Kidney (tissue), 13 donors: ENCODE measurements at regions not wholly inside any gene's neighbourhood (a gene's known extent, or its start where the extent isn't known, plus 50 kb on each side); places are given as distances from the start of the nearest gene placed in this dataset.

Experiments used
- DNase-seq, 5 donors: peaks; one replicate each; pipeline ENCODE4 v3.0.0-alpha.2; 2013 to 2020
- FAIRE-seq: peaks from 2 replicates; lab custom pipeline; 2012; peaks lifted over from hg19 to GRCh38; lab: Jason Lieb, UNC
- H3K27ac ChIP-seq, 2 donors: one replicate each; pipeline ENCODE4 v1.7.0; 2013; ENCODE audit warnings: low read depth in 2 of 2, low read length in 2 of 2, inconsistent platforms in 1 of 2
- H3K27me3 ChIP-seq: one replicate; pipeline ENCODE4 v1.7.1; 2013; ENCODE audit warnings: low read length, inconsistent platforms; ENCODE audit not compliant: control insufficient read depth, insufficient read depth
- H3K36me3 ChIP-seq, 3 donors: one replicate each; pipeline versions ENCODE4 v1.7.0 to v1.7.1; 2013; ENCODE audit warnings: low read length in 3 of 3, control low read depth in 1 of 3, inconsistent platforms in 1 of 3; ENCODE audit not compliant: insufficient read depth in 3 of 3, control insufficient read depth in 2 of 3
- H3K4me1 ChIP-seq, 3 donors: one replicate each; pipeline versions ENCODE4 v1.7.0 to v1.7.1; 2013; ENCODE audit warnings: low read length in 3 of 3, inconsistent platforms in 1 of 3, low read depth in 1 of 3; ENCODE audit not compliant: control insufficient read depth in 2 of 3, insufficient read depth in 2 of 3
- H3K4me3 ChIP-seq, 3 donors: one replicate each; pipeline versions ENCODE4 v1.7.0 to v1.8.1; 2013; ENCODE audit warnings: low read length in 3 of 3, control low read depth in 1 of 3, inconsistent platforms in 1 of 3
- H3K9ac ChIP-seq, 3 donors: one replicate each; pipeline versions ENCODE4 v1.7.0 to v1.7.1; 2013; ENCODE audit warnings: low read length in 3 of 3, control low read depth in 1 of 3, inconsistent platforms in 1 of 3
- H3K9me3 ChIP-seq, 3 donors: one replicate each; pipeline versions ENCODE4 v1.7.0 to v1.7.1; 2013; ENCODE audit warnings: low read length in 3 of 3, control low read depth in 1 of 3, inconsistent platforms in 1 of 3; ENCODE audit not compliant: control insufficient read depth in 2 of 3, insufficient read depth in 1 of 3
- intact Hi-C: fragments of 100-400 bp; cut with DNase I; formaldehyde crosslinking; loops from one replicate; pipeline ENCODE4 v1.11.1; 2022
- TF ChIP-seq, protein P1 (sequence below): IDR thresholded peaks from 3 replicates; pipeline ENCODE4 v1.5.1; 2012; ENCODE audit warnings: mild to moderate bottlenecking, moderate library complexity, borderline replicate concordance; ENCODE audit not compliant: insufficient read depth; ENCODE audit errors: extremely low read depth
- donor health status: control.
- donor health status: control.
- donor health status: control.
- donor health status: control.
- donor health status: control.
- donor health status: DM: yes; HTN: yes; CAD: no.
- donor health status: Normal renal cell carcinoma (clear cell type).

DNA sequence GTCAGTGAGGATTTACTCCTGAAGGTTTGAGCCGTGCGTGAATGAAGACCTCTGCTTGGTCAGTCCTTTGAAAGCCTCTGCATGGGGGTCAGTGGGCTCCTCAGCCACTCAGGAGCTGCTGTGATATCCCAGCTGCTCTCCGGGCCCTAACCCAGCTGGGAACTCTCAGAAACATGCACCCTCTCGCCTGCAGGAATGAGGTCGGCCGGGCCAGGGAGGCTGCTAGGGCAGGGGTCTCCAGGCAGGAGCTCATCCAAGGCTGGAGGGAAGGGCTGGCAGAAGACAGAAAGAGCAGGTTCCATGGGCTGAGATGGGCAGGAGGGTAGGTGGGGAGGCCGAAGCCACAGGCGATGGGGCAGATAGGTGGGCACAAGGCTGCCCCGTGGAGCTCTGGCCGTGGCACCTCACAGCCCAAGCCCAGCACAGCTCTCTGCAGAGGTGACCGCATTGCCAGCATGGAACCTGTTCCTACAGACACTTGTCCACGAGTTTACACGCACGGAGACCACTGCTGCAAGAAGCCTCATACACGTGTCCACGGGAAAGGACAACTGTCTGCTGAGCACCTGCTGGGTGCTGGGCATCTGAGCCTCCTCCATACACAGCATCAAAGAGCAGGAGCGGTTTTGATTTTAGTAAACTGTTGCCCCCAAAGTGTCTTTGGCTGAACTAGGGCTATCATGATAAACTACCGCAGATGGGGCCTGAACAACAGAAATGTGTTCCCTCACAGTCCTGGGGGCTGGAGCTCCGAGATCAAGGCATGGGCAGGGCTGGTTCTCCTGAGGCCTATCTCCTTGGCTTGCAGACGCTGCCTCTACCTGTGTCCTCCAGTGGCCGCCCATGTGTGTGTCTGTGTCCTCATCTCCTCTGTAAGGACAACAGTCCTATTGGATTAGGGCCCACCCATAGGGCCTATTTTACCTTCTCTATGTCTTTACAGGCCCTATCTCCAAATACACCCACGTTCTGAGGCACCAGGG is 85.2 kb upstream of the ADAMTS2 start:
- no peaks in the 10 kb centered on the region for H3K36me3 ChIP-seq
- intact Hi-C loops: no loop called here
- TF ChIP-seq, protein P1, sequence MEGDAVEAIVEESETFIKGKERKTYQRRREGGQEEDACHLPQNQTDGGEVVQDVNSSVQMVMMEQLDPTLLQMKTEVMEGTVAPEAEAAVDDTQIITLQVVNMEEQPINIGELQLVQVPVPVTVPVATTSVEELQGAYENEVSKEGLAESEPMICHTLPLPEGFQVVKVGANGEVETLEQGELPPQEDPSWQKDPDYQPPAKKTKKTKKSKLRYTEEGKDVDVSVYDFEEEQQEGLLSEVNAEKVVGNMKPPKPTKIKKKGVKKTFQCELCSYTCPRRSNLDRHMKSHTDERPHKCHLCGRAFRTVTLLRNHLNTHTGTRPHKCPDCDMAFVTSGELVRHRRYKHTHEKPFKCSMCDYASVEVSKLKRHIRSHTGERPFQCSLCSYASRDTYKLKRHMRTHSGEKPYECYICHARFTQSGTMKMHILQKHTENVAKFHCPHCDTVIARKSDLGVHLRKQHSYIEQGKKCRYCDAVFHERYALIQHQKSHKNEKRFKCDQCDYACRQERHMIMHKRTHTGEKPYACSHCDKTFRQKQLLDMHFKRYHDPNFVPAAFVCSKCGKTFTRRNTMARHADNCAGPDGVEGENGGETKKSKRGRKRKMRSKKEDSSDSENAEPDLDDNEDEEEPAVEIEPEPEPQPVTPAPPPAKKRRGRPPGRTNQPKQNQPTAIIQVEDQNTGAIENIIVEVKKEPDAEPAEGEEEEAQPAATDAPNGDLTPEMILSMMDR: no peak
- H3K9ac ChIP-seq: no peak overlapping the region
- peaks cover 0 to 7% (median 0%) of the 10 kb centered on the region in 3 donors for H3K9me3 ChIP-seq
- no peaks in the 10 kb centered on the region for H3K27me3 ChIP-seq
- no peak overlapping the region for H3K27ac ChIP-seq
- no peak for FAIRE-seq
- H3K4me1 ChIP-seq: no peaks in the 10 kb centered on the region
- H3K4me3 ChIP-seq: no peak overlapping the region
- peak in 2 of 5 donors; percentile 24 to 48 for DNase-seq

DNA sequence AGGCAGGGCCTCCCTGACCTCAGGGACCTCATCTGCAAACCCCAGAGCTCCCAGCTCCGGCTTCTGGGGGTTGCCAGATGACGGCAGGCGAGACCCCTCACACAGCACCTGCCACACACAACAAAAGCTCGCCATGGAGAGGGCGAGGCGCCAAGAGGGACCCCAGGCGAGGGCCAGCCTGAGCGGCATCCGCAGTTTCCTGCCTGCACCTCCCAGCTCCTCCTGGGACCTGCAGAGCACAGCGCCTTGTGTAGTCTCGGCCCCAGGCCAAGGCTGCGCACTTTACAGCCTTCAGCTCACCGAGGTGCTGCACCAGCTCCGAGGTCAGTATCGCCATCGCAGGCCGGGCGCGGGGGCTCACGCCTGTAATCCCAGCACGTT is 82.4 kb upstream of the ADAMTS2 start:
- intact Hi-C loops: no loop called here
- Histone ChIP-seq H3K9ac (no peak overlapping the region), H3K36me3 (no peaks in the 10 kb centered on the region), H3K27ac (no peak overlapping the region), H3K27me3 (no peaks in the 10 kb centered on the region), H3K4me1 (no peaks in the 10 kb centered on the region), H3K4me3 (no peak overlapping the region), H3K9me3 (peaks cover 0 to 3% (median 2%) of the 10 kb centered on the region in 3 donors)
- DNase-seq: peak in 1 of 5 donors; percentile 58
- no peak for FAIRE-seq
- TF ChIP-seq, protein P1: no peak

DNA sequence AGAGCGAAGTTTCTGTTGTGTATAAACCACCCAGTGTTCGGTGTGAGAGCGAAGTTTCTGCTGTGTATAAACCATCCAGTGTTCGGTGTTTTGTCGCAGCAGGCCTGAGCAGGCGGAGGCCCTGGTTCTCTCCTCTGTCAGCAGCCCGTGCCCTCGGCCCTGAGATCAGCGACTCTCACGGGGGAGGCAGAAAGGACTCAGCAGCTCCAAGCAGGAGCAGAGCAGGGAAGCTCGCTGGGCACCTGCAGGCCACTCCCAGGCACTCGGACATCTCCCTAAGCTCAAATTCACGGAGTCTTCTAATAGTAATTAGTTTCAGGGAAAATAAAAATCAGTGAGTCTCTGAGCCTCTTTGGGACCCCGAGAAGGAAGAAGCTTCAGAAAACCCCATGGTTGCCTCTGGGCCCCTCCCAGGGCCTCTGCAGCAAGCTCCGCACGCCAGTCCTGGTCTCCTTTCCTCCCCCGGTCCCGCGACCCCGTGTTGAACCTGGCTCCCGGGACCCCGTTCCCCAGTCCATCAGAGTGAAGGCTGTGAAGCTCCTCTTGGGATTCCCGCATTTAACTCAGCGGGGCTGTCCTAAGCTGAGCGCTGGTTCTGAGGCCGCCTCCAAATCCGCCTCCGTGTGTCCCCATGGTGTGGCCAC is 81.9 kb upstream of the ADAMTS2 start:
- peaks cover 0 to 3% (median 0%) of the 10 kb centered on the region in 3 donors for H3K9me3 ChIP-seq
- no peaks in the 10 kb centered on the region for H3K36me3 ChIP-seq
- peak in 1 of 5 donors; percentile 64 for DNase-seq
- H3K27ac ChIP-seq: no peak overlapping the region
- H3K4me3 ChIP-seq: no peak overlapping the region
- no peak for FAIRE-seq
- intact Hi-C loops: no loop called here
- H3K4me1 ChIP-seq: no peaks in the 10 kb centered on the region
- H3K27me3 ChIP-seq: no peaks in the 10 kb centered on the region
- H3K9ac ChIP-seq: no peak overlapping the region
- TF ChIP-seq, protein P1: no peak
